Activated gamma-delta T cell treated with Interleukin-2 at 50 U/mL for 16 hours (primary cell): ENCODE measurements at regions not wholly inside any gene's neighbourhood (a gene's known extent, or its start where the extent isn't known, plus 50 kb on each side); places are given as distances from the start of the nearest gene placed in this dataset.
"Not testable (repeated sequence)": the region's sequence is repeated elsewhere in the genome, so short reads cannot be mapped to it uniquely, and the experiment has no call there.

ENCODE experiments used
- DNase-seq: peaks from one replicate; pipeline ENCODE4 v3.0.0-alpha.2; 2020

DNA sequence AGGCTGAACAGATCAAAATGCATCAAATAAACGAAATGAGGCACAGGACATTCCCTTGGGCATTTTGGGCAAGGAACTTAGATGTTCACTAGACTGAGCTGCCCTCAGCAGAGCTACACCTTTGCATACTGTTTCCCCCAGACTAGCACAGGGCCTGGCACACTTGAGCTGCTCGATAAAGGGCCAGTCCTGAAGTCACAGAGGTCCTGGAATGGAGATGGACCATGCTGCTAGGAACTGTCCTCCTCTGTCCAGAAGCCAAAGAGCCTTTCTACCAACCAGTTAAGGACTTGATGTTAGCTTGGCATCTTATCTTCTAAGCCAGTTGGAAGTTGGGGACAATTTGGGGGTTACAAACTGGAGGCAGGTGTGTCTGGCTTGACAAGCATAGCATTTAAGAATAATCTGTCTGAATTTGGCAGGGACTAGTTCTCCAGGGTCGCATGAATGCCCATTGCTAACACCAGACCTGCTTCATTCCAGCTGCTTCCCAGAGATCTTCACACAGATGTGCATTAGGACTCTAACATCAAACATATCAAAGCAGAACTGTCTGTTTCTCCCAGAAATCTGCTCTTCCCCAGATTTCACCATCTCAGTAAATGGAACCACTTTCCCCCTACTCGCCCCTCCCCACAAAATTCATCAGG, 152.2 kb upstream of the PDE1C start:
- DNase-seq, result no peak

DNA sequence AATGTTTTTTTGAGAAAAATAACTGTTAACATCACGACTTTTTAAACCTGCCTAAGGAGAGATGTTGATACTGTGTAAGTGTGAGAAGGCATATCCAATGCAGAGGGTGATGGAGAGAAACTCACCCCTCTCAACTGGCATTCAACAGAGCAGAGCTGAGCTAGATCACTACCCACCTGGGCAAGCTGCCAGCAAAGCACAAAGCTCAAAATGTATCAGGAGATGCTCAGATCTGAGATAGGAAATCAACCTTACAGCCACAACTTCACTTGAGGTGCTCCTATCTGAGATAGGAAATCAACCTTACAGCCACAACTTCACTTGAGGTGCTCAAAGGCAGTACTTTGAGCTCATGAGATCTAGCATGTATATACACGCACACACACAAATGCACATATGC, 151.5 kb upstream of the PDE1C start:
- DNase-seq, result no peak

DNA sequence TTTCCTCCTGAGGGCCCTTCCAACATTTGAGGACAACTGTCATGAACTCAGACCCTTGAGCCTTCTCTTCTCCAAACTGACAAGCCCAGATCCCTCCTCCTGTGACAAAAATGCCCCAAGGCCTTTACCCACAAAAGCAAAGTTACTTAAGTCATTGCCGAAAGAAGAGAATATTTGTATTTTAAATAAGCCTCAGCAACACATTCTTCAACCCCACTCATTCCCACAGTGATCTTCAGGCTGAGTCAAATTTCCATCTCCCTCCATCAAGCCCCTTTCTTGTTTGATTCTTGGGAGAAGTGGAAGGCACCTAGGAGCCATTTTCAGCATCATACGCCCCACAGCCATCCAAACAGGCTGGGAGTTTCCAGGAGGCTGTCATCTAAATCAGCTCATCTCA, 150.8 kb upstream of the PDE1C start:
- DNase-seq, result no peak

DNA sequence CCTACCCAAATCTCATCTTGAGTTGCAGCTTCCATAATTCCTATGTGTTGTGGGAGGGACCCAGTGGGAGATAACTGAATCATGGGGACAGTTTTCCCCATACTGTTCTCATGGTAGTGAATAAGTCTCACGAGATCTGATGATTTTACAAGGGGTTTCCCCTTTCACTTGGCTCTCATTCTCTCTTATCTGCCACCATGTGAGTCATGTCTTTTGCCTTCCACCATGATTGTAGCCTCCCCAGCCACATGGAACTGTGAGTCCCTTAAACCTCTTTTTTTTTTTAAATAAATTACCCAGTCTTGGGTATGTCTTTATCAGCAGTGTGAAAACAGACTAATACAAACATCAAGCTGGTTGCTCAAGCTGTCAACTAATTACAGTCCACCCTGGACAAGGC, 149.6 kb upstream of the PDE1C start:
- DNase-seq, result not testable (repeated sequence)

DNA sequence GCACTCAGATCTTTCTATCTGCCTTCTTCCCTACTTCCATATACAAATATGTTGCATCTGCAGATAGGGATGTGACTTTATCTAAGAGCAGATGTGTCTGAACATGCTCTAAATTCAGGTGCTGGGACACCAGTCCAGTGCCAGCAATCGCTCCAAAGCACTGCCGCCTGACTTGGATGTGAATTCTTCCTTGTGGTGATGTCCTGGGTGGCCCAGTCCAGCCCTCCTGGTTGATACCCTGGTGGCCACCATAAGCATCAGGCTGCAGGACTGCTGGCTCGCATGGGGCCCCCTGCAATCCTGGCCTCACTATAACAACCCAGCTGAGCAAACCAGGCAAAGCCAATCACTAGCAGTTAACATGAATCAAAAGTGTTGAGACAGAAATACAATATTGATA, 149.2 kb upstream of the PDE1C start:
- no peak for DNase-seq

DNA sequence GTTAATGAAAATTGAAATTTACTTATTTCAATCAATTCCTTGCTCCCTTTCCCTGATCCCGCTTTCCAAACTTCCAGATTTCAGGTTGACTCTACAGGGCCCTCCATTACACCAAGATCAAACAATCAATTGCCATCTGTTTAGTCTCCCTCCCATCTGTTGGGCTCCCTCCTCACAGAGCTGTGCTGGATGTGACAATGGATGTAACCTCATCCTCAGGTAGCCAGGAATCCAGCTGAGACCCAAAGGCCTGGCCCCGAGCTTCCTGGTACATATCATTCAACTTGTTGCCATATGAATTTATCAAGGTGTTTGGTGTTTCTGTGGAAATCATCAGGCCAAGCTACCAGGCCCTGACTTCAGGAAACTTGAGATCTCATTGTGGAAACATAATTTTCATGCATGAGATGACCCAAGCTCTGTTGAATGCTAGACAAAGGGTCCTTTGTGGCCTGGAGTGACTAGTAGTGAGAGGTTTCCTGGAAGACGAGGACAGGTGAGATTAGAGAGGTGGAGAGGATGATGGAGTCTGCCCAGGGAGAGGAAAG, 148.6 kb upstream of the PDE1C start:
- no peak for DNase-seq

DNA sequence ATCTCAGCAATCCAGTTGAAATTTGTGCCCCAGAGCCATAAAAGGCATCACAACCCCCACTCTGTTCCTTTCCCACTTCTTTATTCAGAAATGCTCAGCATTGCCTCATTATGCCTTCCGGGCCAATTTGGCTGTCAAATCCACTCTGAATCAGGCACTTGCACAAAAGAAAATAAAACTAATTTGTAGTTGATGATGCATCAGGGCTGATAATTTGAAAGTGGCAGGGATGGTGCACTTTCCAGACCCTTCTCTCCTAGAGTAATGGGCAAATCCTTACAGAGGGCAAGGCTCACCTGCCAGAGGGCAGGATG, 147.9 kb upstream of the PDE1C start:
- DNase-seq, result no peak

DNA sequence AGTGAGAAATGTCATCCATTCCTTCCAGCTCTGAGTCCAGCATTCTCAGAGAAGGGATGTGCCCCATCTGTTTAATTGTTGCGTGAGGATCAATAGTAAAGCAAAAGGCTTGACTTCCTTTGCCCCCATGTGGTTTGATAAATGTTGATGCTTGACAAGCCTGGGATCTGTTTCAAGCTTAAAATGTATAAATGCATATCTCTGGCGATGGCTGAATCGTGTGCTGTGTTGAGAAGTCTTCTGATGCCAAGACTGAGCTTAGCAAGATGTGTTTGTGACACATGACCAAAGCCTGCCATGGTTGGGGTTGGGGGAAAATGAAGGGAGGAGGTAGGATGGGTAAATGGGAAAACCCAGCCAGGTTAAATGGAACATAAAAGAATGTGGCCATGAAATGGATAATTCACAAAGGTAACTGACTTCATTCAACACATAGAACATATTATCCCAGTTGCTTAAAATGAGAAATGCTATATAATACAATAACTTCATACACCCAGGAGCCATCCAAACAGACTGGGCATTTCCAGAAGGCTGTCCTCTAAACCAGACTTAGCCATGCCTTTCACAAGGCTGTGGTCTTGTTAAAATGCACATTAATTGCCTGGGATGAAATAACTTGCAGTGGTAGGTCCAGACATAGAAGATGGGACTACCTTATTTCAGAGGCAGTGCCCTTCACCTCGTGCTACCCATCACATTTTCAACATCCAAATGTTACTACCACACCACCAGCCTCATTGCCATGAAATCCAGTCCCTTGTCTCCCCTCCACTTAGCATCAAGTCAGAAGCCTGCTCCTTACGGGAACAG, 147.3 kb upstream of the PDE1C start:
- DNase-seq, result no peak

DNA sequence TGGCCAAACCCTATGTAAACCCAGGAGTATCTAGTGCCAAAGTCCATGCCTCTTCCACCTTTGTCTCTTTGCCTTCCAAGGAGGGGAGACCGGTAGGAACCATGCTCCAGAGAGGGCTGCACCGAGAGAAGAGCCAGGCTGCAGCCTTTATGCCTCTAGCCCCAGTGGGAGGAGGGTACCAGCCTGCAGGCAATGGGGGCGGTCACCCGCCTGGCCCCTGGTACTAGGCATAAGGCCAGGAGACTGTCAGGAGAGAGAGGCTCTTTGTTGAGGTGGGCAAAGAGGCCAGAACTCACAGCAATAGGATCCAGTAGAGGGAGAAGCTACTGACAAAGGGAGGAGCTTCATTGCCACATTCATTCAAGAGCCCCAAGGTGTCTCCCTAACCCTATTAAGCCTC, 146.6 kb upstream of the PDE1C start:
- no peak for DNase-seq

DNA sequence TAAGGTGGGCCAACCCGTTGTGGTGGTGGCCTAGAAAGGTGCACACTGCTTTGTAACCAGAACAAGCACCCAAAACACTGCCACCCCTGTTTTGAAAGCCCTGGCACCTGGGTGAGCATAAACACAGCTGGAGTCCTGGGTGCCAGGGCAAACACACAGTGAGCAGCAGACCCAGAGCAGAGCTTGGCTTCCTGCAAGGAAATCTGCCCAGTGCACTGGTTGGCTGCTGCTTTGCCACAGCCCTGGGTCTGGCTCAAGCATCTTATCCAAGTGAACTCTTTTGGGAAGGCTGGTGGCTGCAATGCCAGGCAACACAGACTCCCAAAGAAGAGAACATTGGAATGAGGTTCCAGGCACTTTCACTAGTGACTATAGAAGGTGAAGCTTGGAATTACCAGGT, 145.5 kb upstream of the PDE1C start:
- no peak for DNase-seq

DNA sequence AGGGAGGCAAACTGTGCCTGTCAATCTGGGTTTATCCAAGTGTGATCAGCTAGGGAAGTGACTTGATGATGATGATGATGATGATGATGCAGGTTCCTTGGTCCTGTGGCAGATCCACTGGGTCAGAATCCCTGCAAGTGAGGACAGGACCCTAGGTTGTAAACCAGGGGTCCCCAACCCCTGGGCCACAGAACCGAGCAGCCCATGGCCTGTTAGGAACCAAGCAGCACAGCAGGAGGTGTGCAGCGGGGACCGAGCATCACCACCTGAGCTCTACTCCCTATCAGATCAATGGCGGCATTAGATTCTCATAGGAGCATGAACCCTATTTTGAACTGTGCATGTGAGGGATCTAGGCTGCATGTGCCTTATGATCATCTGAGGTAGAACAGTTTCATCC, 144.7 kb upstream of the PDE1C start:
- no peak for DNase-seq

DNA sequence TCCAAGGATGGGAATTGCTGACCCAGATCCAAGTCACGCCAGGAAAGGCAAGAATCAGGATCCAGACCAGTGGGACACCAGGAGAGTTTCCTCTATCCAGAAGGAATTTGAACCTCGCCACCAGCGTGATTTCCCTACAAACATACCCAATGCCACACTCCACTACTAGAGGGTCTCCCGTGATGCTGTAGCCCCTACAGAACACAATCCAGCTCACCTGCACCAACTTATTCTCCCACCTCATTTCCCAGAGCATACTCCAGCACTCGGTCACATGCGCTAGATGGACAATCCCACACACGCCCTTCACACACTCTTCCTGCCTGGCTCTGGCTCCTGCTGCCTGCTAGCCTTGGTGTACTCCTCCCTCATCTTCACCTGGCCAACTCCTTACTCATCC, 142.1 kb upstream of the PDE1C start:
- no peak for DNase-seq

DNA sequence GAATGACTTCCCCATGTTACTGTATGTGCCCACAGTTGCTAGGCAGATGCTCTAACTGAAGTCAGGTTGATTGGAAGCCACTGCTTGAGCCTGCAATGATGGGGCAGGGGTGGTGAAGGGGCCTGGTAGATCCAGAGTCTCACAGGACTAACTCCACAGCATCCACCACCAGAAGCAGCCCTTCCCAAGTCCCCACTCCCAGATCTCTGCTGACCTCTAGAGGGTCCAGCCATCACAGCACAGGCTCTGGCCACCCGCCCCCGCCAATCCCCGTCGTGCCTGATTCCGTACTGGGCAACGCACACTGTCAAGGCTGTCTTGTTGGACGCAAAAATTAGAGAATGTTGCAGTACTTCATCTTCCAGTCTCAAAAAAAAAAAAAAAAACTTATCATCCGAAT, 136.8 kb upstream of the PDE1C start:
- no peak for DNase-seq

DNA sequence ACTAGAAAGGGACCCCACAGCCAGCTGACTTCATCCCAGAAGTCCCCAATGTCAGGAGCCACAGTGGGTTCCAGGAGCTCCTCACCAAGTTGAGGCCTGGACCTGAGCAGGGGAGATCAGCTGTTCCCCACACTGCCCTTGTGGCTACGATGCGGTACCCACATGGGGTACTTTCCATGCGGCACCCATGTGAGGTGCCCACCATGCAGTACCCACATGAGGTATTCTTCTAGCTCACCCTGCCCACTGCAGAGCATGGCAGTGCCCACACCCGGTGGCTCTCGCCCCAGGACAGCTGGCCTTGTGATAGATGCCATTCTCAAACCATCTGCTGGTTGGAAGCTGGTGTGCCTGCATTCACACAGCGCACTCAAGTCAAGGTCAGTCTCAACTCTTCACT, 136.3 kb upstream of the PDE1C start:
- no peak for DNase-seq

DNA sequence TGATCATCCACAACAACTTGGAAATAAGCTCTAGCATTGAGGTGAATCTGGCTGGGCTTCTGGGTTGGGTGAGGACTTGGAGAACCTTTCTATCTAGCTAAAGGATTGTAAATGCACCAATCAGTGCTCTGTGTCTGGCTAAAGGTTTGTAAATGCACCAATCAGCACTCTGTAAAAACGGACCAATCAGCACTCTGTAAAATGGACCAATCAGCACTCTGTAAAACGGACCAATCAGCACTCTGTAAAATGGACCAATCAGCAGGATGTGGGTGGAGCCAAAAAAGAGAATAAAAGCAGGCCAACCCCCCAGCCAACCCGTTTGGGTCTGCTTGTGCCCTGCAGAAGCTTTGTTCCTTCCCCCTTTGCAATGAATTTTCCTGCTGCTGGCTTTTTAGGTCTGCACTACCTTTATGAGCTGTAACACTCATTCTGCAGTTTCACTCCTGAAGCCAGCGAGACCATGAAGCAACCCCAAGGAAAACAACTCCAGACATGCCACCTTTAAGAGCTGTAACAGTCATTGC, 135.2 kb upstream of the PDE1C start:
- DNase-seq, result not testable (repeated sequence)

DNA sequence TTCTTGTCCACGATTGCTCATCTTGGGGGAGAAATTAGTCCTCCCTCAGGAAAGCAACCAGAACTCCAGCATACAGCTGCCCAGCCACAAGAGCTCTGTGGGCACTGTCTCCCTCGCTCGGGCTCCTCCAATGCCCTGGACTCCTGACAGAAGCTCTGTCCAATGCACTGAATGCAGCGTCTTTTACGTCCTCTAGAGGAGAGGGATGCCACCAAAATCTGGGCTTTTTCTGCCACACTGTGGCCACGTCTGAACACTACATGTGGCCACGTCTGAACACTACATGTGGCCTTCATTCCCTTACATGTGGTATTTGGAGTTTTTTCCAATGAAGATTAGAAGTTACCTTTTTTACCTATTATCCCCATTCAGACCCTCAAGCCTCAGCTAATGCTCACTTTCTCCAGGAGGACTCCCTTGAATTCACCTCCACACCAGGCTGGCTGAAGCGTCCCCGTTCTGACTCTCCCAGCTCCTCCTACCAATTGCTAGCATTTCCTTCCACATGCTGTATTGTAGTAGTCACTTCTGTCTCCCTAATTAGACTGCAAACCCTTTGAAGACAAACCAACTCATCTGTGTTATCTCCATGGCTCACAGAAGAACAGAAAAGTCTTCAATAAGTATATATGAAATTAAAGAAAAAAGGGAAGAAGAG, 134.3 kb upstream of the PDE1C start:
- DNase-seq, result no peak

DNA sequence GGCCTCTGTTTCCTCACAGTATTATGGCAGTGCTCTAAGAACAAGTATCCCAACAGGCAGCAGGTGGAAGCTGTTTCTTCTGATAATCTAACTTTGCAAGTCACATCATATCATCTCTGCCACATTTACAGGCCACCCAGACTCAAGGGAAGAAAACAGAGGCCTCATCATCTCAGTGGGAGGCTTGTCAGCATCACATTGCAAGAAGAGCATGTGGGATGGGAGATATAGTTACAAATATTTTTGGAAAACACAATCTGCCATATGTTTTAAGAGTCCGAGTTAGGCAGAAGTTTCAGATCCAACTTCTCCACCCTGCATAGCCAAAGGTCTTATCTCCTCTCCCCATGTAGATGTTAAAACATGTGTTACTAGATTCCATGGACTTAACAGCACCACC, 130.4 kb upstream of the PDE1C start:
- DNase-seq, result no peak

DNA sequence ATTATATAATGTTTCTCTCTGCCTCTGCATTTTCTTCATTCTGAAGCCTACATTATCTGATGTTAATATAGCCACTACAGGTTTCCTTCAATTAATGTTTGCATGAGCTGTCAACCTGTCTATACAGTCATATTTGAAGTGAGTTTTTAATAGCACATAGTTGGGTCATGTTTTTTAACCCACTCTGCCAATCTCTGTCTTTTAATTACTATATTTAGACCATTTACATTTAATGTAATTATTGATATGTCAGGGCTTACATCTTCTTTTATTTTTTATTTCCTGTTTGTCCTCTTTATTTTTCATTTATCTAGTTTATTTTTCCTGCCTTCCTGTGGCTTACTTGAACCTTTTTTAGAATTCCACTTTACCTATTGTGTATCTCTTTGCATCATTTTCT, 124.3 kb upstream of the PDE1C start:
- no peak for DNase-seq

DNA sequence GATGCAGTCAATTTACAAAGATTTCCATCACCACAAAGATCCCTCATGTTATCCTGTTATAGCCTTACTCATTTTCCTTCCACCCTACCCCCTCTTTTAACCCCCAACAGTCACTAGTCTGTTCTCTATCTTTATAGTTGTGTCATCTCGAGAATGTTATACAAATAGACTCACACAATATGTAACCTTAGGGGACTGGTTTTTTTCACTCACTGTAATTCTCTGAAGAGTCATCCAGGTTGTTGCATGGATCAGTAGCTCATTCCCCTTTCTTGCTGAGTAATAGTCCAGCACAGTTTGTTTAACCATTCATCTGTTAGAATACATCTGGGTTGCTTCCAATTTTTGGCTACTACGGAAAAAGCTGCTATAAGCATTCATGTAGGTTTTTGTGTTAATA, 121.1 kb upstream of the PDE1C start:
- no peak for DNase-seq

DNA sequence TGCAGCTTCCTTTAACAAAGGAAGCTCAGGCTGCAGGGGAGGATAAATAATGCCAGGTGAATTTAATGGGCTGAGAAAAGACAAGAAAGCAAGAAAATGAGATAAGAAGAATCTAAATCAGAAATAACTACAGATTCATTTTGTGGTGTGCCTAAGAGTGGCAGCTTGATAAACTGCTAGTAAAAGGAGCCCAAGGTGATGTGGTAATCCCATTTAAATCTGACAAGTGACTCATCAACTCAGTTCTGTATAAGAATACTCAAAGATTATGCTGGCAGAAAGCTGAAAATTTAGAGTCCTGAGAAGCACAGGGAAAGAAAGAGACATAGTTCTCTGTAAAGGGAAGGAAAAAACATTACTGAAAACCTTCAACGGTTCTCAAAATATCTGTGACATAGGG, 109.4 kb upstream of the PDE1C start:
- DNase-seq, result no peak

DNA sequence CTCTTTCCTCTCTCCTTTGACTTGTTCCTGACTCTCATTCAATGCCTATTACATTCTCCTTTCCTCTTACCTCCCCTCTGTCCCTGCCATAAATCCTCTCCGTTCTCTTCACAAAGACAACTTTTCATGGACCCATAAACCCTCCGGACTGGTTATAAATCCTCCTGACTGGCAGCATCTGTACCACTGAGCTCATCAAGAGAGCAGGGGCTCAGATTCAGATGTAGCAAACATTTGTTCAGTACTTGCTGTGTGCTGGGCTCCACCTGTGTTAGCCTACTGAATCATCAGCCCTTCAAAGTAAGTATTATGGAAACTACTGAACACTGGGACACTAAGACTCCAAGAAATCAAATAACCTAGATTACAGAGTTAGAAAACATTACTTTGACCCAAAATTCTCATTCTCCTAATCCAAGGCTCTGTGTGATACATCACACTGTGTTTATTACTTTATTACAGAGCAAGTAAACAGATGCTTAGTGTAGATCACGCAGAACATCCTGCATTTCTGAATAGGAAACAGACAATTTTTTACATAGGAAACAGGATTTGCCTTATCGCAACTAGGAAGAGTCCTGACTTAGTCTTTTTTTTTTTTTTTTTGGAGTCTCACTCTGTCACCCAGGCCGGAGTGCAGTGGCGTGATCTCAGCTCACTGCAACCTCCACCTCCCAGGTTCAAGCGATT, 108.6 kb upstream of the PDE1C start:
- no peak for DNase-seq

DNA sequence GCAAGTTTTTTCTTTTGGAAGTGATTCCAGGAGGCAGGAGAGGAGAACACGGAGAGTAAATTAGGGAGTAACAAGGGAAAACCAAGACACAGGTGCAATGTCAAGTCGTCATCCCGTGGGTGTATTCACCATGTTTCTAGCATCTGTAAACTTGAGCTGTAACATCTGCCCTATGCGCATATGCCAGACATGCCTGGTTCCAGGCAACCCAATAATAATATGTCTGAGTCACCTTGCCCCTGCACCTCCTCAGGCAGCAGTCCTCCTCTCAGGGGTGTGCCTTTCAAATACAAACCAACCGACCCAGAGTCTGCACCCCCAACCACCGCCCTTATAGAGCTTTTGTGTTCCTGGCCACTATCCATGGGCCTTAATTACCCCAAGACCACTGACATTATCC, 107.0 kb upstream of the PDE1C start:
- DNase-seq, result no peak

DNA sequence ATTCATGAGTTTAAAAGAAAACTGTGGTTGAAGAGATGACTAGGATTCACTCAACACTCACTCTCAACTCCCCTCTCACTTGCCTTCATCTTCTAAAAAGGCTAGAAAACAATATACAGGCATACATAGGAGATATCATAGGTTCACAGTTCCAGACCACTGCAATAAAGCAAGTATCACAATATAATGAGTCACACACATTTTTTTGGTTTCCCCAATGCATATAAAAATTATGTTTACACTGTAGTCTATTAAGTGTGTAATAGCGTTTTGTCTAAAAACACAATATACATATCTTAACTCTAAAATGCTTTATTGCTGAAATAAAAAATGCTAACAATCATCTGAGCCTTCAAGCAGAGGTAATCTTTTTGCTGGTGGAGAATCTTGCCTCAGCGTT, 104.9 kb upstream of the PDE1C start:
- no peak for DNase-seq
